HG03469 (cell line): ENCODE measurements at regions not wholly inside any gene's neighbourhood (a gene's known extent, or its start where the extent isn't known, plus 50 kb on each side); places are given as distances from the start of the nearest gene placed in this dataset.

Experiments
- ATAC-seq: cut with Tn5 transposase; IDR thresholded peaks from one replicate; pipeline ENCODE4 v1.9.1; 2021; ENCODE audit warnings: mild to moderate bottlenecking, moderate library complexity, moderate number of reproducible peaks; ENCODE audit not compliant: unreplicated experiment

DNA sequence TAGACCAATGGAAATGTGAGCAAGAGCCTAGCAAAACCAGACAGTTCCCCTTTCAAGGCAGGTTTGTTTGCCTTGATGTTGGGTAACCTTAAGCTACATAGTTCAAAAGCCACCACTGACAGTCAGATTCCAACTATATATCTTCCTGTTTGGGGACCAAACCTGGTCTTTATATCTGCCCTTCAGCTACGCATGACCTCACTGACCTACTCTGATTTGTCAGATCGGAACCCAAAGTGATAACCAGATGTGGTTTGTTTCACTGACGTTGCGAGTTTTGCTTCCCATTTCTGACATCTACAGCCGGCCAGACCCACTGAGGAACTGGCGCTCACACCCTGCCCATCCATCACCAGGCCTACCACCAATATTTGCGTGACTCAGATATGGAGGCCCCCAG is 361.1 kb upstream of the CHRM3 start:
- ATAC-seq, result no peak

GRCh38 chr1:239023732-239024360 is 362.5 kb upstream of the CHRM3 start:
- ATAC-seq, result no peak

- ATAC-seq, result no peak
Observed at GRCh38 chr1:239016337-239016736, 370.0 kb upstream of the CHRM3 start.

- no peak for ATAC-seq
Observed at GRCh38 chr1:239011382-239011781, 375.0 kb upstream of the CHRM3 start.

DNA sequence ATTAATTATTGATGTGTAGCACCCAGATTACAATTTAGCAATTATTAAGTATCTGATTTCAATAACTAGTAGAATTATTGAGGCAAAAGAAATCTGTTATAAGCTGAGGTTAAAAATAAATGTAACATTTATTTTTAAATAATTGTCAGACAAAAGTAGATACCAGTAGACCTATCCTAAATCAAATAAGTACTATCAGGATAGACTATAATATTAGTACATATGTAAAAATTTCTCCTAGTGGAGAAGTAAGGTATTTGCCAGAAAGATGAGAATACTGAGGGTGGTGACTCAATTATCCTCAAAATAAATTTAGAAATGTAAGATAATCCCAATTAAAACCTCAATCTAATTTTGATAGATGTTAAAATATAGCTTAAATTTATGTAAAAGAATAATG is 377.8 kb upstream of the CHRM3 start:
- ATAC-seq, result no peak

DNA sequence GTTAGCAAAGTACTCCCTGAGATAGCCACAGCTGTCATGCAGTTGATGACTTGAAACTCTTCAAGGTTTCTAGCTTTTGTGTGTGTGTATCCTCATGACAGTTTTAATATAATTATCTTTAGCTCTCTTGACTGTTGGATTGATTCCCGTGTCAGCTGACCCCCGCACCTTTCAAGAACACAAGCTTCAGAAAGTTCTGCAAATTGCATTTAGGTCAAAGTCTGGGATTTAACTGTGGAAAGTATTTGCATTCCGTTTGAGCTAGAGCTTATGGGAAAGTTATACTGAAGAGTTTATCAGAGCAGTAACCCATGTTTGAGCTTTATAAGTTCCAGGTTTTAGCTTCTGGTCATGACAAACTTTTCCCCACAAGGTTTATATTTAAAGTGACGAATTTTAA is 380.1 kb upstream of the CHRM3 start:
- ATAC-seq, result no peak

DNA sequence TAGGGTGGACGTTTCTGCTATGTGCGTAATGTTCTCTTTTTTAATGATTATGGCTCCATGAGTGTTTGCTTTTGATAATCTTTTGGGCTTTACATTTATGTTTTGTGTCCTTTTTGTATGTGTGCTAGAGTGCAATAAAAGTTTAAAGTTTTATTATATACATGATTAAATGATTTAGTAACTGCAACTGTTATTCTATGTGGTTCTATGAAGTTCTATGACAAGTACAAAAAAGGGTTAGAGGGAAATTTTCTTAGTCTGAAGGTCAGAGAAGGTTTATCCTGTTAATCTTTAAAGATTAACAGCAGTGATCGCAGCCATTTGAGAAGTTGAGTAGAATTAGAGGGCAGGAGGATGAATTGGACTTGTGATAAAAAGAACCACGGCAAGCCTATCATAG is 386.4 kb upstream of the CHRM3 start:
- no peak for ATAC-seq

DNA sequence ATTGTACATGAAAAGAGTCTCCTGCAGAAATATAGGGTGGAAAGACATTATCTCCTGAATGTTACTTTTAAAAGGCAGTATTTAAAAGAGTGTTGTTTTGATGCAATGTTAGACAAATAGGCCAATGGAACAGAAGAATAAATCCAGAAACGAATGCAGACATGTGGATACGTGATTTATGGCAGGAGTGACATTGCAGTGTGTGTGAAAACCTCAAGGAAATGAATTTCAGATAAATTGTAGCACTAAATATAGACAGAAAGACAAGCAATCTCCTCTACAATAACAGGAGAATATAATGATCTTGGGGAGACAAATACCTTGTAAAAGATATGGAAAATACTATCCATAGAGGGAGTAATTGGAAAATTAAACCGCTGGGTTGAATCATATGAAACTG is 387.8 kb upstream of the CHRM3 start:
- ATAC-seq, result no peak

DNA sequence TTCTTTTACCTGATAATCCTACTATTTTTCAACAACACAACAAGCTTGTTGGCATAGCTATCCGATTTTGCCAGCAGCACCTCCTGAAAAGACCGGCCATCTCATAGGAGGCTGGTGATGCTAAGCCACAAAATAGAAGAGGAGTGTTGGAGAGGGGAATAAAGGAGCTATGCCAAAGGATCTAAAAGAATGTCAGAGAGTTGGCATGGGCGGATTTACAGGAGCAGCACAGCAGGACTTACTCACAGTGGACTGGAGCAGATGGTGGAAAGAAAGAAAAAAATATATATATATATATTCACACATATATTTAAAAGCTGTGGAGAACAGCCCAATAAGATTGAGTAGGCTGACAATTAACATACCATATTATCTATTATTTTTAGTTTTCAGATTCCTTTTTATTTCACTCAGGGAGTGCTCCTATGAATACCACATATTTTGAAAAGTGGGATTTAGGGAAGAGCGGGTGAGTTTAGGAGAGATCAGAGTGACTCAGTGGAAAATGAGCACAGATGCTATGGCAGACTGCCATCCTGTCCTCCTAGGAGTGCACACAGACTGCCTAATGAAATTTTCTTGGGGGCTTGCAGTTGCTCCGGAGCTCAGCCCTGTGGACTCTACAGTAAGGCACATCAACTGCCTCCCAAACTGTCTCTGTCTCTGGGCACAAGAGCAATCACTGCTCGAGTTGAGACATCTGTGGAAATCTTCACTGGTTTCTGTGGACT is 394.4 kb upstream of the CHRM3 start:
- ATAC-seq, result no peak

- no peak for ATAC-seq
Observed at GRCh38 chr1:238985312-238985711, 401.1 kb upstream of the CHRM3 start.

- no peak for ATAC-seq
Observed at GRCh38 chr1:238982736-238983135, 403.6 kb upstream of the CHRM3 start.

GRCh38 chr1:238981317-238981933 is 404.9 kb upstream of the CHRM3 start:
- no peak for ATAC-seq

- ATAC-seq, result no peak
Observed at GRCh38 chr1:238980053-238980452, 406.3 kb upstream of the CHRM3 start.

DNA sequence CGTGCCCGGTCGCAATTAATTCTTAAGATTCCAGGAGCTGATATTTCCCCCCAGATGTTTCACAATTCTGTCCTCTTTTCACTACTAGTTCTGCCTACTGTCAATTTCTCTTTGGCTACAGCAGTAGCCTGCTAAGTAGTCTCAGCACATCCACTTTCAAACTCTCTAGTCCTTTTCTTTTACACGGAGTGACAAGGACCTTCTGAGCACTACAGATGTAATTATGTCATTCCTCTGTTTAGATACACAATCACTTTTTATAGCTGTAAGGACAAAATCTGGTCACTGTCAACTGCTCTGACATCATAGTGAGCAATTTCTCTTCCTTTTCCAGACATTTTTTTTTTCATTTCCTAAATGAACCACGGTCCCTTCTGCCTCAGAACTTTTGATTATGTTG is 421.7 kb upstream of the CHRM3 start:
- no peak for ATAC-seq

DNA sequence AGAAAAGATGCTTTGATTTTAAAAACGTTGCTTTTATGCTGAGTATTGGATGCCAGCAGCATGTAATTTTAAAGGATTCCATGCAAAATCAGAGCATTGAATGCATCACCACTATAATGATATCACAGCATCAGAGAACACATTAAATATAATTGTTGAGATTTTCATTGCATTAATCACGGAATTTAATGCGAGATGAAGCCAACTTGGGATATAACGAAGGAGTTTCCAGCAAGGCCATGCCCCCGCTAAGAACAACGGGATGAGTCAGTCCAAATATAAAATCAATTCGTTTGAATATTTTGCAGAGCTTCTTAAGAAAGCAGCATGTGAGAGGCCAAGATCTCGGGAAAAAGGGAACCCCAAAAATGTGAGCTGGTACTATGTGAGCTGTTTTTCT is 423.4 kb upstream of the CHRM3 start:
- no peak for ATAC-seq

GRCh38 chr1:238961790-238962189 is 424.6 kb upstream of the CHRM3 start:
- ATAC-seq, result no peak

GRCh38 chr1:238960071-238960470 is 426.3 kb upstream of the CHRM3 start:
- no peak for ATAC-seq

- ATAC-seq, result no peak
Observed at GRCh38 chr1:238955934-238956333, 430.4 kb upstream of the CHRM3 start.

- ATAC-seq, result no peak
Observed at GRCh38 chr1:238954865-238955264, 431.5 kb upstream of the CHRM3 start.

DNA sequence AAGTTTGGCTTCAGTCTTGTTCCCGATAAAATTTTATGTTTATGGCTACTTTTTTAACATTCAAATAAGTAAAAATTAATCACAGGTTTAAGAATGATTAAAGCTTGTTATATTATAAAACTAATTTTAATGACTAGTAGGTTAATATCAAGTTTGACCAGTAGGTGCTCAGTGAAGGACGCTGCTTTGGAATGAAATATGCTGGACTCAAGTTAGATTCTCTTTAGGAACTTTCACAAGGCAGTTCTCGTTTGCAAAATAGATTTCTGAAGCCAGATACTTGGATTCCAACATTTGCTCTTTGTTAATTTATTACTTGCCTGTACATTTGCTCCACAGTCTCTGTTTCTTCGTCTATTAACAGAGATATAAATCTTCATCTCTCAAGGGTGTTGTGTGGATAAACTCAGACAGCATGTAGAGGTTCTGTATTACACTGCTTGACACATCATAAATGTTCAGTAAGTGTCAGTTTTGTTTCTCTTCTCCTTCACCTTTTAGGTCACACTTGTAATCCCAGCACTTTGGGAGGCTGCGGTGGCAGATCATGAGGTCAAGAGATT is 432.8 kb upstream of the CHRM3 start:
- no peak for ATAC-seq

- no peak for ATAC-seq
Observed at GRCh38 chr1:238951809-238952208, 434.6 kb upstream of the CHRM3 start.

GRCh38 chr1:238950784-238951183 is 435.6 kb upstream of the CHRM3 start:
- ATAC-seq, result no peak
